Activated B cell treated with CpG ODN at 0.5 μM for 24 hours (primary cell): ENCODE measurements at regions not wholly inside any gene's neighbourhood (a gene's known extent, or its start where the extent isn't known, plus 50 kb on each side); places are given as distances from the start of the nearest gene placed in this dataset.

Experiments
- ATAC-seq: fragments of 200-7000 bp; cut with Tn5 transposase; one replicate; pipeline ENCODE4 v1.10.0; 2021; ENCODE audit warnings: low read depth, mild to moderate bottlenecking, moderate library complexity
- CTCF ChIA-PET: fragments of 350-600 bp; sonication (Branson Sonifier 250); formaldehyde crosslinking; loops from one replicate; lab custom pipeline; 2021; ENCODE audit warnings: antibody characterized with exemption; lab: Charles Lee
- POLR2A ChIA-PET: fragments of 350-600 bp; sonication (Branson Sonifier 250); formaldehyde crosslinking; loops from one replicate; lab custom pipeline; 2021; ENCODE audit warnings: antibody characterized with exemption; lab: Charles Lee
- DNase-seq: peaks from one replicate; pipeline ENCODE4 v3.0.0; 2022
- H3K27ac Mint-ChIP-seq: one replicate; pipeline ENCODE4 v1.8.0; 2020; ENCODE audit warnings: mixed read lengths
- H3K27me3 Mint-ChIP-seq: one replicate; pipeline ENCODE4 v1.8.0; 2021; ENCODE audit warnings: mixed read lengths
- H3K36me3 Mint-ChIP-seq: one replicate; pipeline ENCODE4 v1.8.0; 2021; ENCODE audit warnings: low read depth, mixed read lengths
- H3K4me1 Mint-ChIP-seq: one replicate; pipeline ENCODE4 v1.8.0; 2021; ENCODE audit warnings: mixed read lengths
- H3K4me3 Mint-ChIP-seq: one replicate; pipeline ENCODE4 v1.8.0; 2020; ENCODE audit warnings: mild to moderate bottlenecking, mixed read lengths
- H3K9me3 Mint-ChIP-seq: one replicate; pipeline ENCODE4 v1.8.0; 2020; ENCODE audit warnings: mixed read lengths
- intact Hi-C: fragments of 100-400 bp; cut with micrococcal nuclease; formaldehyde crosslinking; loops from one replicate; pipeline ENCODE4 v1.15.1; 2024
- TF ChIP-seq, protein P1 (sequence below): fragments of 200-600 bp; IDR thresholded peaks from one replicate; pipeline ENCODE4 v1.8.0; 2022; ENCODE audit warnings: antibody characterized with exemption, mild to moderate bottlenecking

DNA sequence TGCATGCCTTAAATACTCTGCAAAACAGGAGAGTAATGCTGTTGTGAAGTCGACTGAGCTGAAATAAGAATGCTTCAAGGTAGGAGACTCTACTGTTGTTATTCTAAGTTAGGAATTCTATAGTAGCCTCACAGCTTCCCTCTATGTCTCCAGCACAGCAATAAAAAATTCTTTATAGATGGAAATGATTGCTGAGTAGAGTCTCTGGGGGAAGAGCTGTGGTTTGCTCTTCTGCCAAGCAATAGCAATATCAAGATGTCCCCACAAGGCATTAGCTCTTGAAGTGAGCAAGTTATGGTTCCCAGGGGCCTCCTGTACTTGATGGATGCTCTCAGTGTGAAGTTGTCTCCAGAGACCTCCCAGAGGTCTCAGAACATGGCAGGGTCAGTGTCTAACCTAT is 880.6 kb upstream of the FRG1 start:
- Mint-ChIP-seq H3K9me3 (peaks cover 11% of the 10 kb centered on the region), H3K27ac (no peak overlapping the region), H3K4me1 (no peaks in the 10 kb centered on the region), H3K36me3 (no peaks in the 10 kb centered on the region), H3K4me3 (no peak overlapping the region), H3K27me3 (no peaks in the 10 kb centered on the region)
- intact Hi-C loops = no loop called here
- ChIA-PET POLR2A (no interaction called here), CTCF (no interaction called here)
- ATAC-seq (no peak), DNase-seq (no peak)
- TF ChIP-seq, protein P1, sequence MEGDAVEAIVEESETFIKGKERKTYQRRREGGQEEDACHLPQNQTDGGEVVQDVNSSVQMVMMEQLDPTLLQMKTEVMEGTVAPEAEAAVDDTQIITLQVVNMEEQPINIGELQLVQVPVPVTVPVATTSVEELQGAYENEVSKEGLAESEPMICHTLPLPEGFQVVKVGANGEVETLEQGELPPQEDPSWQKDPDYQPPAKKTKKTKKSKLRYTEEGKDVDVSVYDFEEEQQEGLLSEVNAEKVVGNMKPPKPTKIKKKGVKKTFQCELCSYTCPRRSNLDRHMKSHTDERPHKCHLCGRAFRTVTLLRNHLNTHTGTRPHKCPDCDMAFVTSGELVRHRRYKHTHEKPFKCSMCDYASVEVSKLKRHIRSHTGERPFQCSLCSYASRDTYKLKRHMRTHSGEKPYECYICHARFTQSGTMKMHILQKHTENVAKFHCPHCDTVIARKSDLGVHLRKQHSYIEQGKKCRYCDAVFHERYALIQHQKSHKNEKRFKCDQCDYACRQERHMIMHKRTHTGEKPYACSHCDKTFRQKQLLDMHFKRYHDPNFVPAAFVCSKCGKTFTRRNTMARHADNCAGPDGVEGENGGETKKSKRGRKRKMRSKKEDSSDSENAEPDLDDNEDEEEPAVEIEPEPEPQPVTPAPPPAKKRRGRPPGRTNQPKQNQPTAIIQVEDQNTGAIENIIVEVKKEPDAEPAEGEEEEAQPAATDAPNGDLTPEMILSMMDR = no peak

DNA sequence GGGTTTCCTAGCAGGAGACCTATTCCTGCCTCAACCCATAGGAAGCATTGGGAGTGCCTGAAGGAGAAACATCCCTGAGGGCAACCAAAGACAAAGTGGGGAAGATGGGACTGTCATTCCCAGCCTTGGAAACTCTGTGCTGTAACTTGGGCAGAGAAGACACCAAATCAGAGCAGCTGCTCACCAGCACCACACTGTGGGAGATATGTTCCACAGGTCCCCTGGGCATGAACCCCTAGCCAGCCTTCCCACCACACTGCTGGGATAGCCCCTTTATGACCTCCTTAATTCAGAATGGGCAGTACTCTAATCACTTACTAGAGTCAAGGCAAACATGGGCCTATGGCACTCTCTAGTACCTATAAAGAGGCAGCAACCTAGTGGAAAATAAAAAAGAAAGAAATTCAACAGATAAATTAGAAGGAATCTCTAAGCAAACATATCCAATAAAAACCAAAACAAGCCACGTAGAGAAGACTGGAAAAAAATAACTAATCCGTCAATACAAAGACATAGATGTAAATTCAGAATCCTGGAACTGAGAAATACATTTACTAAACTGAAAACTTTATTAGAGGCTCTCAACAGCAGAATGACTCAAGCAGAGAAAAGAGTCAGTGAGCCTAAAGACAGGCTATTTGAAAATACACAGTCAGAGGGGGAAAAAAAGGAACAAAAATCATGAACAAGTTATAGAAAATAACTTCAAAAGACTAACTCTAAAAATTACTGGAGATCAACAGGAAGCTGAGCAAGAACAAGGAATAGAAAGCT is 878.4 kb upstream of the FRG1 start:
- Mint-ChIP-seq H3K9me3 (peaks cover 11% of the 10 kb centered on the region), H3K4me1 (no peaks in the 10 kb centered on the region), H3K36me3 (no peaks in the 10 kb centered on the region), H3K27me3 (no peaks in the 10 kb centered on the region), H3K4me3 (no peak overlapping the region), H3K27ac (no peak overlapping the region)
- ATAC-seq (no peak), DNase-seq (no peak)
- ChIA-PET CTCF (no interaction called here), POLR2A (no interaction called here)
- intact Hi-C loops = no loop called here
- TF ChIP-seq, protein P1 = no peak

DNA sequence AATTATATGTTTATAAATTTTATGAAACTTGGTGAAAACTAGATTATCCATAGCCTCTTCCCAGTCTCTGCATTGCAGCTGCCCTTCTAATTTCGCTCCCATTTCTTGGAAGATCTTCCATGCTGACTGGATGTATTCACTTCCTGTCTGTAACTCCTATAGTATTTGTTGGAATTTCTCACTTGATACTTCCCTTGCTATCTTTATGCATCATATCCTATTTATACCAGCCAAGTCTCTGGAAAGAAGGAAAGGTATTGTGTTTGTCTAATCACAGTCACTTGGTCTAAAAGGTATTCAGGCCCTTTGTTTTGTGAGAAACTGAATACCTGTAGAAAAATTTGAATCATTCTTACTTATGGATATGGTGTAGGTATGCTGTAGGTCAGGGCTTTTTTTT is 870.9 kb upstream of the FRG1 start:
- H3K36me3 Mint-ChIP-seq = no peaks in the 10 kb centered on the region
- intact Hi-C loops = no loop called here
- no peak for ATAC-seq
- TF ChIP-seq, protein P1 = no peak
- H3K4me3 Mint-ChIP-seq = no peak overlapping the region
- H3K27me3 Mint-ChIP-seq = no peaks in the 10 kb centered on the region
- ChIA-PET CTCF (no interaction called here), POLR2A (no interaction called here)
- H3K9me3 Mint-ChIP-seq = peaks cover 7% of the 10 kb centered on the region
- DNase-seq = no peak
- no peaks in the 10 kb centered on the region for H3K4me1 Mint-ChIP-seq
- H3K27ac Mint-ChIP-seq = no peak overlapping the region

DNA sequence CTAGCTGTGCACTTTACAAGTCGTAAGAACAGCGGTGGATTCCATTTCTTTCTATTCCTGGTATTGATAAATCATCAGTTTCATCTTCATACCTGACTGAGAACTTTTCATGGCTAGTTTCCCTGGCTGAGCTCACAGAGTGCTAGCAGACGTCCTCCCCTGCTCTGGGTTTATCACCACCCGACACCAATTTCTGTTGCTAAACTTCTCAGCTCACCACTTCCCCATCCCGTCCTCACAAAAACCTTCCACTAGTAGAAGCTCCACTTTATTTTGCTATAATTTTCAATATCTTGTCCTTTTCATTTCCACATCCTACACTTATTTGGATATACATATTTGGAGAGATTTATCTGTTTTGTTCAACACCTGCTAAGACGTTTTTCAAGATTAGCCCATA is 869.4 kb upstream of the FRG1 start:
- no peak for DNase-seq
- Mint-ChIP-seq H3K27me3 (no peaks in the 10 kb centered on the region), H3K36me3 (no peaks in the 10 kb centered on the region), H3K4me1 (no peaks in the 10 kb centered on the region), H3K27ac (no peak overlapping the region), H3K9me3 (peaks cover 12% of the 10 kb centered on the region), H3K4me3 (no peak overlapping the region)
- TF ChIP-seq, protein P1 = no peak
- CTCF ChIA-PET = no interaction called here
- no peak for ATAC-seq
- POLR2A ChIA-PET = no interaction called here
- intact Hi-C loops = no loop called here

DNA sequence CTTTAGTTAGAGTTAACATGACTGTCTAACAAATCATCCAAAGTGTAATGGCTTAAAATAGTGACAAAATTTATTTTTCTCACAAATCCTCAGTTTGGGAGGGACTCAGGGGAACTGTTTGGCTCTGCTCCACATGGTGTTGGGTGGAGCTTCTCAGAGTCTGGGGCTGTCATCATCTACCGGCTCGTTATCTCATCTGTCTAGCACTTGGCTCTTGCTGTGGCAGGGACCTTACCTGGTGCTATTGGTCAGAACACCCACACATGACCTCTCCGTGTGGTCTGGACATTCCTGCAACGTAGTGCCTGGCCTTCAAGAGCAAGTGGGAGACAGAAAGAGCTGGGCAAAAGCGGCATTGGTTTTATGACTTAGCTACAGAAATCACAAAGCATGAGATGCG is 866.9 kb upstream of the FRG1 start:
- Mint-ChIP-seq H3K4me1 (no peaks in the 10 kb centered on the region), H3K27me3 (no peaks in the 10 kb centered on the region), H3K36me3 (no peaks in the 10 kb centered on the region), H3K4me3 (no peak overlapping the region), H3K9me3 (peaks cover 12% of the 10 kb centered on the region), H3K27ac (no peak overlapping the region)
- ChIA-PET CTCF (no interaction called here), POLR2A (no interaction called here)
- ATAC-seq (no peak), DNase-seq (no peak)
- TF ChIP-seq, protein P1 = no peak
- intact Hi-C loops = no loop called here
